Gastroesophageal sphincter (tissue), 4 donors: ENCODE measurements at regions not wholly inside any gene's neighbourhood (a gene's known extent, or its start where the extent isn't known, plus 50 kb on each side); places are given as distances from the start of the nearest gene placed in this dataset.

ENCODE experiments used
- ATAC-seq: fragments of 150-250 bp; one replicate; pipeline ENCODE4 v1.9.1; 2016; ENCODE audit warnings: mild to moderate bottlenecking, moderate library complexity
- H3K27ac ChIP-seq, 4 donors: fragments of 200-600 bp; sonication (generic) in 3 of 4; 1 replicate in 3 of 4; 2 replicates in 1 of 4; pipeline ENCODE4 v1.5.1; 2016 to 2019
- H3K27me3 ChIP-seq: fragments of 200-600 bp; sonication (generic); one replicate; pipeline ENCODE4 v1.5.1; 2019
- H3K36me3 ChIP-seq, 2 donors: fragments of 200-600 bp; sonication (generic); one replicate each; pipeline ENCODE4 v1.5.1; 2019; ENCODE audit warnings: control low read depth in 1 of 2
- H3K4me1 ChIP-seq, 3 donors: fragments of 200-600 bp; sonication (generic); 1 replicate in 2 of 3; 2 replicates in 1 of 3; pipeline ENCODE4 v1.5.1; 2016 to 2019; ENCODE audit warnings: control low read depth in 2 of 3
- H3K4me3 ChIP-seq, 2 donors: fragments of 200-600 bp; sonication (generic); one replicate each; pipeline ENCODE4 v1.5.1; 2019; ENCODE audit warnings: mild to moderate bottlenecking in 1 of 2, moderate library complexity in 1 of 2
- H3K9me3 ChIP-seq, 3 donors: fragments of 200-600 bp; sonication (generic); one replicate each; pipeline ENCODE4 v1.5.1; 2017 to 2019; ENCODE audit warnings: control low read depth in 2 of 3
- EP300 ChIP-seq: sonication (generic); formaldehyde crosslinking; IDR thresholded peaks from one replicate; pipeline ENCODE4 v1.6.1; 2017; ENCODE audit warnings: antibody characterized with exemption, mild to moderate bottlenecking
- POLR2A ChIP-seq, 2 donors: fragments of 450-650 bp; IDR thresholded peaks; one replicate each; pipeline ENCODE4 v1.6.1; 2017; ENCODE audit warnings: antibody characterized with exemption in 2 of 2, mild to moderate bottlenecking in 2 of 2, moderate library complexity in 1 of 2
- POLR2AphosphoS5 ChIP-seq: sonication (generic); formaldehyde crosslinking; IDR thresholded peaks from one replicate; pipeline ENCODE4 v1.6.1; 2017; ENCODE audit warnings: antibody characterized with exemption
- WGBS, 2 donors: methylation state at CpG; one replicate each; pipeline ENCODE4 v1.1.5; 2018; ENCODE audit warnings: low coverage in 1 of 2; 5-methylcytosine and 5-hydroxymethylcytosine counted together
- TF ChIP-seq, protein P1 (sequence below), 4 experiments: fragments of 200-600 bp in 2 of 4; fragments of 450-650 bp in 2 of 4; sonication (generic) in 1 of 4; IDR thresholded peaks; one replicate each; pipeline ENCODE4 v1.5.1; 2017 to 2019; ENCODE audit warnings: antibody characterized with exemption in 4 of 4, mild to moderate bottlenecking in 2 of 4, moderate library complexity in 2 of 4

GRCh38 chr10:6739530-6740174 is 159.6 kb upstream of the PRKCQ start:
- 78 to 84% methylated on average over 3 to 10 of the region's 12 CpGs for WGBS, 2 donors
- Histone ChIP-seq H3K36me3 (no peaks in the 10 kb centered on the region), H3K27ac (no peak overlapping the region), H3K4me1 (peaks cover 0 to 15% (median 4%) of the 10 kb centered on the region in 3 donors), H3K4me3 (no peak overlapping the region), H3K27me3 (peaks cover 9% of the 10 kb centered on the region), H3K9me3 (no peaks in the 10 kb centered on the region)
- ATAC-seq: no peak
- TF ChIP-seq EP300: no peak
- no peak for TF ChIP-seq POLR2AphosphoS5
- no peak for TF ChIP-seq POLR2A (IDR thresholded peaks at IDR 0.05)
- TF ChIP-seq, protein P1, sequence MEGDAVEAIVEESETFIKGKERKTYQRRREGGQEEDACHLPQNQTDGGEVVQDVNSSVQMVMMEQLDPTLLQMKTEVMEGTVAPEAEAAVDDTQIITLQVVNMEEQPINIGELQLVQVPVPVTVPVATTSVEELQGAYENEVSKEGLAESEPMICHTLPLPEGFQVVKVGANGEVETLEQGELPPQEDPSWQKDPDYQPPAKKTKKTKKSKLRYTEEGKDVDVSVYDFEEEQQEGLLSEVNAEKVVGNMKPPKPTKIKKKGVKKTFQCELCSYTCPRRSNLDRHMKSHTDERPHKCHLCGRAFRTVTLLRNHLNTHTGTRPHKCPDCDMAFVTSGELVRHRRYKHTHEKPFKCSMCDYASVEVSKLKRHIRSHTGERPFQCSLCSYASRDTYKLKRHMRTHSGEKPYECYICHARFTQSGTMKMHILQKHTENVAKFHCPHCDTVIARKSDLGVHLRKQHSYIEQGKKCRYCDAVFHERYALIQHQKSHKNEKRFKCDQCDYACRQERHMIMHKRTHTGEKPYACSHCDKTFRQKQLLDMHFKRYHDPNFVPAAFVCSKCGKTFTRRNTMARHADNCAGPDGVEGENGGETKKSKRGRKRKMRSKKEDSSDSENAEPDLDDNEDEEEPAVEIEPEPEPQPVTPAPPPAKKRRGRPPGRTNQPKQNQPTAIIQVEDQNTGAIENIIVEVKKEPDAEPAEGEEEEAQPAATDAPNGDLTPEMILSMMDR (IDR thresholded peaks at IDR 0.05): no peak

DNA sequence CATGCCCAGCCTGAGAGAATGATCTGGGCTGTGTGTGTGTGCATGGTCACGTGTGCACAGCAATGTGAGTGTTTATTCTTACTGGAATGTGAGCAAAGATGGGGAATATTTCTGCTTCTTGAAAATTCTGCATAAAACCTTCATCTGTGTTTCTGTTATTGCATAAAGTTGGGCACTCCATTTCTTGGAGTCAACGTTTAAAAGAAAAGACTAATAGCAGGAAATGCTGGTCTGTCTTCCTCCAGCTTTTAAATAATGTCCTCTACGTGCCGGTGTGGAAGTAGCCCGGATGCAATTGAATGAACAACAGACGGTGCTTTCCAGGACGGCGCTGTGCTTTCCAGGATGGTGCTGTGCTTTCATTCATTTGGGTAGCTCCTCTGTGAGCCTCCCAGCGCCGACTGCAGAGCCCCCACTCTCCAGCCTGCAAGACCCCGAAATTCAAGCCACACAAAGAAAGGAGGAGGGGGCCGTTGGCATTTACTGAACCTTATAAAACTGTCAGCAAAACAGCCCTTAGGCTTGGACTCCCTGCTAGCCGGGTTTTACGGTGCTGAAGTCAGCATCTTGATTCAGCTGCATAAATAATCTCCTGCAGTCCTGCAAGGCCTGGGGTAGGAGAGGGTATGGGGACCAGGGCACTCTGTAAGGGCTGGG is 158.2 kb upstream of the PRKCQ start:
- Histone ChIP-seq H3K27me3 (peaks cover 19% of the 10 kb centered on the region), H3K9me3 (no peaks in the 10 kb centered on the region), H3K27ac (no peak overlapping the region), H3K4me3 (no peak overlapping the region), H3K4me1 (peaks cover 0 to 15% (median 4%) of the 10 kb centered on the region in 3 donors), H3K36me3 (no peaks in the 10 kb centered on the region)
- TF ChIP-seq EP300 (no peak), POLR2AphosphoS5 (no peak), POLR2A (IDR thresholded peaks at IDR 0.05) (no peak)
- TF ChIP-seq, protein P1 (IDR thresholded peaks at IDR 0.05): no peak
- WGBS, 2 donors: 2 to 20% methylated on average over 3 to 9 of the region's 14 CpGs
- ATAC-seq: no peak

- no peak for ATAC-seq
- Histone ChIP-seq H3K4me3 (no peak overlapping the region), H3K4me1 (peaks cover 0 to 15% (median 4%) of the 10 kb centered on the region in 3 donors), H3K27ac (no peak overlapping the region), H3K36me3 (no peaks in the 10 kb centered on the region), H3K9me3 (no peaks in the 10 kb centered on the region), H3K27me3 (peaks cover 19% of the 10 kb centered on the region)
- no peak for TF ChIP-seq POLR2A (IDR thresholded peaks at IDR 0.05)
- 72% methylated on average over 4 of the region's 6 CpGs; no CpG with 5 or more reads in 1 of the 2 donors for WGBS, 2 donors
Measured at GRCh38 chr10:6737758-6738111, 157.7 kb upstream of the PRKCQ start.

DNA sequence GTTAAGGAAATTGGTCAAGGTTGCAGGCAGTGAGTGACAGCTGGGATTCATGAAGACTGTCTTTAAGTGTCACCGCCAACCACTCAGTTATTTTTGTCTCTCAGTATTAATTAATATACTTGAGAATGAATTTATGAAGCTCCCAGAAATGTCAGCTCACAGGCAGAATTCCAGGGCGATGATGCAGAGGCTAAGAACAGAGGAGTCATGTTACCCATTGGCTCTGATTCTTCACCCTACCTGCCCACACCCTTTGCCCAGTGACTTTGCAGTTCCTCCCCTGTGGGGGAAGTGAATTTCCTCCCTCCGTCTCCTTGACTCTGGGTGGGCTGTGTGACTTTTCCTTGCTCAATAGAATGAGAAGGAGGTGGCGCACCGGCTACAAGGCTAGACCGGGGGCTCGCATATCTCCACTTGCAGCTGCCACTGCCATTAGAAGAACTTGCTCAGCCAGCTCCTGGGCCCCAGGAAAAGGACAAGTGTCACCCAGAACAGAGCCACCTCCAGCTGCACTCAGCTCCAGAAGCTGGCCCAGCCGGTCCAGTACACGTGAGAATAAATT is 157.1 kb upstream of the PRKCQ start:
- Histone ChIP-seq H3K36me3 (no peaks in the 10 kb centered on the region), H3K27ac (no peak overlapping the region), H3K4me1 (peaks cover 0 to 15% (median 4%) of the 10 kb centered on the region in 3 donors), H3K4me3 (no peak overlapping the region), H3K9me3 (no peaks in the 10 kb centered on the region), H3K27me3 (peaks cover 19% of the 10 kb centered on the region)
- 78 to 81% methylated on average over 4 to 5 of the region's 9 CpGs for WGBS, 2 donors
- TF ChIP-seq, protein P1 (IDR thresholded peaks at IDR 0.05): no peak
- ATAC-seq: no peak

- Histone ChIP-seq H3K9me3 (no peaks in the 10 kb centered on the region), H3K36me3 (no peaks in the 10 kb centered on the region), H3K4me1 (peaks cover 0 to 21% (median 4%) of the 10 kb centered on the region in 3 donors), H3K27me3 (peaks cover 36% of the 10 kb centered on the region), H3K27ac (no peak overlapping the region), H3K4me3 (no peak overlapping the region)
- 75 to 79% methylated on average over 5 to 6 of the region's 11 CpGs for WGBS, 2 donors
- TF ChIP-seq EP300 (no peak), POLR2AphosphoS5 (no peak), POLR2A (IDR thresholded peaks at IDR 0.05) (no peak)
- TF ChIP-seq, protein P1 (IDR thresholded peaks at IDR 0.05): no peak
- no peak for ATAC-seq
Measured at GRCh38 chr10:6734286-6734685, 154.2 kb upstream of the PRKCQ start.
